Endothelial cell of umbilical vein (primary cell): ENCODE measurements at regions not wholly inside any gene's neighbourhood (a gene's known extent, or its start where the extent isn't known, plus 50 kb on each side); places are given as distances from the start of the nearest gene placed in this dataset.

Source experiments
- BruUV-seq: library from RNA; stranded (reverse); fragments of 400-500 nt; replicated peaks from 2 replicates; lab custom pipeline; 2021; lab: Mats Ljungman, UMichigan
- CTCF ChIA-PET: fragments of 300-600, 350-600 bp; sonication (Branson Sonifier 250); formaldehyde crosslinking; loops from one replicate; lab custom pipeline; 2021; ENCODE audit warnings: antibody characterized with exemption, inconsistent platforms; lab: Charles Lee
- POLR2A ChIA-PET: fragments of 300-600, 350-600 bp; sonication (Branson Sonifier 250); formaldehyde crosslinking; loops from one replicate; lab custom pipeline; 2021; ENCODE audit warnings: antibody characterized with exemption, inconsistent platforms; lab: Charles Lee
- DNase-seq: peaks from one replicate; pipeline ENCODE4 v3.0.0-alpha.2; 2011; ENCODE audit warnings: low read depth, low spot score
- FAIRE-seq: peaks from 2 replicates; lab custom pipeline; 2011; peaks lifted over from hg19 to GRCh38; lab: Jason Lieb, UNC
- H2AFZ ChIP-seq: 2 replicates; pipeline ENCODE4 v1.6.0; 2012; ENCODE audit warnings: low read depth, low read length, control low read depth, inconsistent platforms
- H3K27ac ChIP-seq: 2 replicates; pipeline ENCODE4 v1.5.1; 2011; ENCODE audit warnings: low read depth, mild to moderate bottlenecking, control low read depth, low read length, moderate library complexity; ENCODE audit not compliant: insufficient read depth
- H3K27me3 ChIP-seq, 2 experiments: 2 replicates each; pipeline versions ENCODE4 v1.6.0 to v1.6.1; 2011; ENCODE audit warnings: low read length in 2 of 2, mixed read lengths in 1 of 2; ENCODE audit not compliant: control insufficient read depth in 2 of 2, insufficient read depth in 2 of 2
- H3K36me3 ChIP-seq, 2 experiments: 2 replicates in 1 of 2; 3 replicates in 1 of 2; pipeline ENCODE4 v1.5.1; 2011; ENCODE audit warnings: low read length in 2 of 2, mild to moderate bottlenecking in 1 of 2, moderate library complexity in 1 of 2; ENCODE audit not compliant: control insufficient read depth in 2 of 2, insufficient read depth in 2 of 2; ENCODE audit errors: extremely low read depth in 1 of 2
- H3K4me1 ChIP-seq: 3 replicates; pipeline ENCODE4 v1.5.1; 2011; ENCODE audit warnings: mild to moderate bottlenecking, low read length; ENCODE audit not compliant: control insufficient read depth, insufficient read depth; ENCODE audit errors: extremely low read depth
- H3K4me2 ChIP-seq: 2 replicates; pipeline ENCODE4 v1.6.1; 2011; ENCODE audit warnings: low read length, control low read depth, mixed read lengths; ENCODE audit not compliant: insufficient read depth
- H3K4me3 ChIP-seq, 3 experiments: fragments of 200-600 bp in 1 of 3; sonication (generic), shearing (Covaris generic) in 1 of 3; replicated peaks in 1 of 3; 2 replicates each; pipeline ENCODE4 v1.5.1; 2011 to 2016; ENCODE audit warnings: control low read depth in 3 of 3, low read length in 3 of 3, mild to moderate bottlenecking in 2 of 3, inconsistent platforms in 1 of 3, low read depth in 1 of 3, moderate library complexity in 1 of 3; ENCODE audit not compliant: insufficient read depth in 1 of 3
- H3K79me2 ChIP-seq: 2 replicates; pipeline ENCODE4 v1.6.0; 2012; ENCODE audit warnings: low read length, inconsistent platforms; ENCODE audit not compliant: control insufficient read depth, insufficient read depth
- H3K9ac ChIP-seq: replicated peaks from 2 replicates; pipeline ENCODE3; 2011; ENCODE audit warnings: low read length, control low read depth; ENCODE audit not compliant: insufficient read depth; ENCODE audit errors: extremely low read depth
- H3K9me1 ChIP-seq: replicated peaks from 3 replicates; pipeline ENCODE4 v1.6.0; 2011; ENCODE audit warnings: mild to moderate bottlenecking, low read length; ENCODE audit not compliant: control insufficient read depth, insufficient read depth; ENCODE audit errors: extremely low read depth
- H3K9me3 ChIP-seq: replicated peaks from 2 replicates; pipeline ENCODE4 v1.5.1; 2012; ENCODE audit warnings: low read length, inconsistent platforms; ENCODE audit not compliant: control insufficient read depth, insufficient read depth
- H4K20me1 ChIP-seq: replicated peaks from 2 replicates; pipeline ENCODE3; 2011; ENCODE audit warnings: mild to moderate bottlenecking, low read length; ENCODE audit not compliant: control insufficient read depth, insufficient read depth; ENCODE audit errors: extremely low read depth
- CTCF ChIP-seq, 2 donors: IDR thresholded peaks; 1 replicate in 1 of 2; 2 replicates in 1 of 2; pipeline ENCODE4 v1.5.1; 2011; ENCODE audit warnings: low read length in 2 of 2, mild to moderate bottlenecking in 2 of 2, moderate library complexity in 2 of 2, control low read depth in 1 of 2, inconsistent platforms in 1 of 2, low read depth in 1 of 2; ENCODE audit not compliant: insufficient read depth in 1 of 2; ENCODE audit errors: extremely low read depth in 1 of 2
- EZH2 ChIP-seq: IDR thresholded peaks from 2 replicates; pipeline ENCODE4 v1.6.1; 2012; ENCODE audit warnings: borderline replicate concordance, low read depth, mild to moderate bottlenecking, moderate library complexity, low read length, inconsistent platforms; ENCODE audit not compliant: severe bottlenecking
- FOS ChIP-seq: IDR thresholded peaks from 2 replicates; pipeline ENCODE4 v1.6.1; 2011; ENCODE audit warnings: mild to moderate bottlenecking, low read length, moderate library complexity, borderline replicate concordance; ENCODE audit not compliant: insufficient read depth
- GATA2 ChIP-seq: IDR thresholded peaks from 2 replicates; pipeline ENCODE4 v1.7.0; 2011; ENCODE audit warnings: low read depth, mild to moderate bottlenecking, moderate library complexity, mixed read lengths, low read length; ENCODE audit not compliant: insufficient read length, insufficient read depth
- JUN ChIP-seq: IDR thresholded peaks from 2 replicates; pipeline ENCODE4 v1.6.1; 2011; ENCODE audit warnings: borderline replicate concordance, low read depth; ENCODE audit not compliant: insufficient read length, insufficient read depth
- MAX ChIP-seq: IDR thresholded peaks from 2 replicates; pipeline ENCODE4 v1.6.1; 2011; ENCODE audit not compliant: insufficient read depth, insufficient read length
- MYC ChIP-seq: IDR thresholded peaks from one replicate; pipeline ENCODE4 v1.6.1; 2011; ENCODE audit warnings: mild to moderate bottlenecking, low read depth, low read length
- POLR2A ChIP-seq: IDR thresholded peaks from 2 replicates; pipeline ENCODE4 v1.6.1; 2012; ENCODE audit warnings: low read depth, mild to moderate bottlenecking, control low read depth, low read length
- POLR2AphosphoS5 ChIP-seq: IDR thresholded peaks from 2 replicates; pipeline ENCODE4 v1.6.1; 2012; ENCODE audit warnings: low read depth, mild to moderate bottlenecking, control low read depth, low read length, moderate library complexity; ENCODE audit not compliant: insufficient read depth
- dilution Hi-C: fragments of 300-500 bp; cut with MboI; formaldehyde crosslinking; loops from one replicate; pipeline ENCODE4 v1.15.0; 2019; ENCODE audit warnings: low sequenced_read_pairs; ENCODE audit not compliant: extremely low pct_ligation_motif_present
- intact Hi-C: fragments of 100-400 bp; cut with micrococcal nuclease; formaldehyde crosslinking; loops from one replicate; pipeline ENCODE4 v1.10.0; 2022

GRCh38 chr4:103982454-103982853 lies 262.7 kb upstream of the TACR3 start:
- H3K27me3 ChIP-seq: no peaks in the 10 kb centered on the region
- no peaks in the 10 kb centered on the region for H3K79me2 ChIP-seq
- no peak overlapping the region for H3K4me3 ChIP-seq
- no TSS peak for BruUV-seq
- H3K9ac ChIP-seq: no peak overlapping the region
- ChIA-PET CTCF (no interaction called here), POLR2A (no interaction called here)
- H2AFZ ChIP-seq: no peak overlapping the region
- intact Hi-C loops (no loop called here), dilution Hi-C loops (no loop called here)
- no peak overlapping the region for H3K27ac ChIP-seq
- TF ChIP-seq GATA2 (no peak), FOS (no peak), EZH2 (no peak), JUN (no peak), MYC (no peak), POLR2A (no peak), CTCF (IDR thresholded peaks at IDR 0.05; ENCODE audit: extremely low read depth in 1 of 2, insufficient read depth in 1 of 2, low read depth in 1 of 2, low read length in 2 of 2) (no peak), MAX (no peak), POLR2AphosphoS5 (no peak)
- no peak overlapping the region for H3K4me2 ChIP-seq
- DNase-seq (no peak), FAIRE-seq (no peak)
- H3K4me1 ChIP-seq: no peaks in the 10 kb centered on the region
- H3K36me3 ChIP-seq: no peaks in the 10 kb centered on the region
- H3K9me3 ChIP-seq: peaks cover 2% of the 10 kb centered on the region
- no peaks in the 10 kb centered on the region for H3K9me1 ChIP-seq
- no peaks in the 10 kb centered on the region for H4K20me1 ChIP-seq
